ENCODE measurements at regions not wholly inside any gene's neighbourhood (a gene's known extent, or its start where the extent isn't known, plus 50 kb on each side); places are given as distances from the start of the nearest gene placed in this dataset.

- TF ChIP-seq CTCF (IDR thresholded peaks at IDR 0.05) = no peak
- TF ChIP-seq RFX5 (IDR thresholded peaks at IDR 0.05) = no peak
- no peak for TF ChIP-seq PHF8 (IDR thresholded peaks at IDR 0.05; ENCODE audit: borderline replicate concordance, low read depth)
- no peak for TF ChIP-seq JUN (IDR thresholded peaks at IDR 0.05)
- no peak for TF ChIP-seq RNF2 (IDR thresholded peaks at IDR 0.05; ENCODE audit: borderline replicate concordance, low read depth)
- no peak for TF ChIP-seq EP300 (IDR thresholded peaks at IDR 0.05)
- no peak for TF ChIP-seq POLR2A (IDR thresholded peaks at IDR 0.05; ENCODE audit: low read length)
- TF ChIP-seq KDM1A (IDR thresholded peaks at IDR 0.05; ENCODE audit: low read depth) = no peak
- no peak for TF ChIP-seq RCOR1 (IDR thresholded peaks at IDR 0.05; ENCODE audit: low read depth, low read length)
- no peak for TF ChIP-seq RAD21 (conservative IDR thresholded peaks at IDR 0.05 in 1 of 2, IDR thresholded peaks at IDR 0.05 in 1 of 2)
These were observed 251.6 kb downstream of the CRLF2 start for GRCh38 chrX:960821-961220.
